T-cell (primary cell): ENCODE measurements at regions not wholly inside any gene's neighbourhood (a gene's known extent, or its start where the extent isn't known, plus 50 kb on each side); places are given as distances from the start of the nearest gene placed in this dataset.

Source experiments
- ATAC-seq, 4 experiments: fragments of 200-7000 bp in 3 of 4; fragments of 150-1000 bp in 1 of 4; cut with Tn5 transposase; replicated peaks in 1 of 4; 1 replicate in 3 of 4; 2 replicates in 1 of 4; pipeline ENCODE4 v1.10.0; 2021; ENCODE audit warnings: moderate library complexity in 3 of 4, mild to moderate bottlenecking in 2 of 4, moderate number of reproducible peaks in 1 of 4
- CTCF ChIA-PET, 2 donors: fragments of 300-600 bp; sonication (Branson Sonifier 250); formaldehyde crosslinking; loops; one replicate each; lab custom pipeline; 2022; ENCODE audit warnings: antibody characterized with exemption in 2 of 2; lab: Charles Lee
- POLR2A ChIA-PET, 2 donors: fragments of 300-600 bp; sonication (Branson Sonifier 250); formaldehyde crosslinking; loops; one replicate each; lab custom pipeline; 2022; ENCODE audit warnings: antibody characterized with exemption in 2 of 2; lab: Charles Lee
- DNase-seq, 35 experiments: peaks; one replicate each; pipeline versions ENCODE4 v3.0.0 to v3.0.0-alpha.2; 2013 to 2023
- H3K27ac ChIP-seq: one replicate; pipeline ENCODE4 v1.5.1; 2013; ENCODE audit warnings: low read length
- H3K27me3 ChIP-seq, 2 experiments: replicated peaks in 1 of 2; 1 replicate in 1 of 2; 2 replicates in 1 of 2; pipeline versions ENCODE4 v1.6.1 to v1.7.0; 2013; ENCODE audit warnings: low read length in 1 of 2, mixed read lengths in 1 of 2; ENCODE audit not compliant: control insufficient read depth in 2 of 2, insufficient read depth in 2 of 2; ENCODE audit errors: extremely low read depth in 1 of 2
- H3K36me3 ChIP-seq, 2 donors: 1 replicate in 1 of 2; 2 replicates in 1 of 2; pipeline versions ENCODE4 v1.6.1 to v1.7.0; 2013; ENCODE audit warnings: low read length in 1 of 2; ENCODE audit not compliant: control insufficient read depth in 2 of 2, insufficient read depth in 1 of 2; ENCODE audit errors: extremely low read depth in 1 of 2
- H3K4me1 ChIP-seq, 2 experiments: 1 replicate in 1 of 2; 2 replicates in 1 of 2; pipeline versions ENCODE4 v1.6.1 to v1.7.0; 2013; ENCODE audit warnings: low read length in 2 of 2, mixed read lengths in 1 of 2; ENCODE audit not compliant: insufficient read depth in 2 of 2, control insufficient read depth in 1 of 2; ENCODE audit errors: extremely low read depth in 1 of 2
- H3K4me3 ChIP-seq, 2 donors: 1 replicate in 1 of 2; 2 replicates in 1 of 2; pipeline versions ENCODE4 v1.5.1 to v1.7.0; 2013; ENCODE audit warnings: mild to moderate bottlenecking in 2 of 2, low read length in 1 of 2, moderate library complexity in 1 of 2; ENCODE audit not compliant: control insufficient read depth in 1 of 2; ENCODE audit errors: extremely low read depth in 1 of 2
- H3K9me3 ChIP-seq: 2 replicates; pipeline ENCODE4 v1.7.0; 2013
- H3K27ac Mint-ChIP-seq, 2 donors: one replicate each; pipeline ENCODE4 v1.8.0; 2020 to 2021; ENCODE audit warnings: mild to moderate bottlenecking in 2 of 2, mixed read lengths in 2 of 2
- H3K27me3 Mint-ChIP-seq, 2 donors: one replicate each; pipeline ENCODE4 v1.8.0; 2021 to 2022; ENCODE audit warnings: mixed read lengths in 2 of 2
- H3K36me3 Mint-ChIP-seq: one replicate; pipeline ENCODE4 v1.8.0; 2021; ENCODE audit warnings: mixed read lengths
- H3K4me1 Mint-ChIP-seq, 3 donors: one replicate each; pipeline ENCODE4 v1.8.0; 2020 to 2022; ENCODE audit warnings: mixed read lengths in 3 of 3, mild to moderate bottlenecking in 1 of 3
- H3K4me3 Mint-ChIP-seq, 3 donors: one replicate each; pipeline ENCODE4 v1.8.0; 2020 to 2022; ENCODE audit warnings: mild to moderate bottlenecking in 3 of 3, mixed read lengths in 3 of 3, moderate library complexity in 3 of 3
- H3K9me3 Mint-ChIP-seq, 3 donors: one replicate each; pipeline ENCODE4 v1.8.0; 2020 to 2022; ENCODE audit warnings: mixed read lengths in 3 of 3
- WGBS: methylation state at CpG from one replicate; pipeline ENCODE4 v1.1.5; 2013; ENCODE audit warnings: missing lambda C conversion rate; ENCODE audit not compliant: insufficient coverage; 5-methylcytosine and 5-hydroxymethylcytosine counted together

GRCh38 chr2:172253190-172254052 lies 150.7 kb upstream of the DLX2 start:
- POLR2A ChIA-PET: interaction anchor here (0.6 kb wide), 2 partner anchors 17 to 79 kb away, joined by 3 read pairs; no protein-coding TSS in a partner anchor
- H3K4me1 ChIP-seq: peaks cover 3 to 4% of the 10 kb centered on the region in 2 experiments

DNA sequence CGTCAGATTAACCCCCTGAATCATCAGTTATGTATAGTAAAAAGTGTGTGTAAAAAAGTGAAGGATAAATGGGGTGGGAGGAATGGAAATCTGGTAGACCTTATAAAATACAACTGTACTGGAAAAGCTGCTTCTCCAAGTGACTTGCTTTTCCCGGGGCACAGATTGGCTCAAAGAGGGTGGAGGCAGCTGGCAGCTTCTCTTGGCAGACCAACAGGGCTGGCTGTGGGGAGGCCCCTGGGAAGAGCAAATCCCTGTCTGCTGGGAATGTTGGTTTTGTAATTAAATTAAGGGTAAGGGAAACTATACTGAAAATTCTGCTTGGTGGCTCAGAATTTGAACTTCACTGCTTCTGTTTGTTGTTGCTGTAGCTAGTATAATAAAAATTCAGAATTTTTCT lies 154.2 kb upstream of the DLX2 start:
- H3K27me3 ChIP-seq: no peaks in the 10 kb centered on the region
- Mint-ChIP-seq H3K4me1 (peaks cover 8 to 26% (median 21%) of the 10 kb centered on the region in 3 donors), H3K36me3 (no peaks in the 10 kb centered on the region), H3K9me3 (no peaks in the 10 kb centered on the region), H3K27ac (no peak overlapping the region), H3K27me3 (no peaks in the 10 kb centered on the region), H3K4me3 (no peak overlapping the region)
- peaks cover 3 to 4% of the 10 kb centered on the region in 2 experiments for H3K4me1 ChIP-seq
- no peak overlapping the region for H3K4me3 ChIP-seq
- no peak overlapping the region for H3K27ac ChIP-seq
- no peak for DNase-seq
- H3K9me3 ChIP-seq: no peaks in the 10 kb centered on the region
- ATAC-seq: no peak
- H3K36me3 ChIP-seq: no peaks in the 10 kb centered on the region
- CTCF ChIA-PET: no interaction called here
- 40% methylated on average over 1 of the region's 2 CpGs for WGBS
- POLR2A ChIA-PET: no interaction called here

More at GRCh38 chr2:172253190-172254052, 150.7 kb upstream of the DLX2 start:
- peak in 3 of 4 experiments; percentile 85 to 97 (median 96) for ATAC-seq
- no peak overlapping the region for H3K4me3 Mint-ChIP-seq
- H3K4me1 Mint-ChIP-seq: peaks cover 14 to 34% (median 26%) of the 10 kb centered on the region in 3 donors
- peak overlapping the region; percentile 64 to 83 for H3K27ac Mint-ChIP-seq
- Histone ChIP-seq H3K4me3 (no peak overlapping the region), H3K27ac (no peak overlapping the region), H3K9me3 (no peaks in the 10 kb centered on the region), H3K27me3 (no peaks in the 10 kb centered on the region), H3K36me3 (no peaks in the 10 kb centered on the region)
- 86% methylated on average over 9 of the region's 16 CpGs for WGBS
- H3K27me3 Mint-ChIP-seq: no peaks in the 10 kb centered on the region
- no peaks in the 10 kb centered on the region for H3K9me3 Mint-ChIP-seq
- CTCF ChIA-PET: interaction anchor here (0.6 to 0.7 kb wide), 2 partner anchors 209 to 467 kb away, joined by 3 read pairs; no protein-coding TSS in a partner anchor
- DNase-seq: peak in 5 of 35 experiments; percentile 20 to 68 (median 45)
- no peaks in the 10 kb centered on the region for H3K36me3 Mint-ChIP-seq

- ChIA-PET CTCF (interaction anchor here in 1 of 2 donors (1.1 kb wide), 1 partner anchor 202 kb away, joined by 3 read pairs; no protein-coding TSS in a partner anchor), POLR2A (no interaction called here)
- H3K27ac ChIP-seq: no peak overlapping the region
- Mint-ChIP-seq H3K27me3 (no peaks in the 10 kb centered on the region), H3K4me1 (peaks cover 0 to under 1% (median 0%) of the 10 kb centered on the region in 3 donors), H3K36me3 (no peaks in the 10 kb centered on the region), H3K27ac (no peak overlapping the region), H3K9me3 (peaks cover 0 to 3% (median 0%) of the 10 kb centered on the region in 3 donors), H3K4me3 (no peak overlapping the region)
- H3K36me3 ChIP-seq: no peaks in the 10 kb centered on the region
- DNase-seq (no peak), ATAC-seq (no peak)
- H3K27me3 ChIP-seq: no peaks in the 10 kb centered on the region
- 90% methylated on average over 2 of the region's 4 CpGs for WGBS
- H3K9me3 ChIP-seq: no peaks in the 10 kb centered on the region
- no peaks in the 10 kb centered on the region for H3K4me1 ChIP-seq
- H3K4me3 ChIP-seq: no peak overlapping the region
Observed at GRCh38 chr2:172259827-172260226, 157.1 kb upstream of the DLX2 start.

DNA sequence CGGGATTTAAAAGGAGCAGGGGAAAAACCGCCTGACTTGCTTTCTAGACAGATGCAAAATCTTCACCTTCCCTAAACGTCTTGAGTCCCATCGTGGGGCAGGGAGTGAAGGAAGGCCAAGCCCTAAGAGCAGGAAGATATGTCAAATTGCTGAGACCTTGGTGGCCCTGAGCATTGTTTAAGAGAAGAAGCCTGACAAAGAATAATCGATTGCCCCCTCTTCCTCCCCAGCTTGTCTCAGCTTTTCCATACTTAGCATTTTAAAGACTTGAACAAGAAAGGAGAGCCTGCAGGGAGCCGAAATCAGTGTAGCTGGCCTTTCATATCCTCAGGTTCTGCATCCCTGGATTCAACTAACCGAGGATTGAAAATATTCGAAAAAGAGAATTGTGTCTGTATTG lies 157.6 kb upstream of the DLX2 start:
- Histone ChIP-seq H3K27me3 (no peaks in the 10 kb centered on the region), H3K36me3 (no peaks in the 10 kb centered on the region), H3K4me3 (no peak overlapping the region), H3K9me3 (no peaks in the 10 kb centered on the region), H3K4me1 (no peaks in the 10 kb centered on the region), H3K27ac (no peak overlapping the region)
- no CpG with 5 or more reads among the region's 8 CpGs for WGBS
- H3K9me3 Mint-ChIP-seq: peaks cover 0 to 3% (median 0%) of the 10 kb centered on the region in 3 donors
- no peaks in the 10 kb centered on the region for H3K36me3 Mint-ChIP-seq
- DNase-seq (no peak), ATAC-seq (no peak)
- no peaks in the 10 kb centered on the region for H3K4me1 Mint-ChIP-seq
- ChIA-PET POLR2A (no interaction called here), CTCF (interaction anchor here in 1 of 2 donors (1.1 kb wide), 1 partner anchor 202 kb away, joined by 3 read pairs; no protein-coding TSS in a partner anchor)
- no peak overlapping the region for H3K4me3 Mint-ChIP-seq
- H3K27me3 Mint-ChIP-seq: no peaks in the 10 kb centered on the region
- H3K27ac Mint-ChIP-seq: no peak overlapping the region

DNA sequence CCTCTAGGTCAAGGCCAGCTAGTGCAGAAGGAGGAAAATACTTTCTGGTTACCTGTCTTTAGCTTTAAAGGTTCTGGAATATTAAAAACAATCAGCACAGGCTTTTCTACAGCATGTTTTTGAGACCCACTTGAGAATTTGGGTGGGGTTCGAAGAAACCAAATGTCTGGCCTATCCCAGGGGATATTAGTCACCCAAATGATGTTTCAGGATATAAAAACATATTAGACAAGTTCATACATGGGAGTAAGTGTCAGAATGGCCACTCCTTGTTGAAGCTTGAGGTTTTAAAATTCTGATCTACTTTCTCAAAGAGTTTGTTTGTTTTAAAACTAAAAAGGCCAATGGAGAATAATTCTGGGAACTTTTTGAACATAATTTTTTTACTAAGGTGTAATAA lies 158.6 kb upstream of the DLX2 start:
- POLR2A ChIA-PET: interaction anchor here in 1 of 2 donors (0.6 kb wide), 1 partner anchor 114 kb away, joined by 3 read pairs; no protein-coding TSS in a partner anchor
- Mint-ChIP-seq H3K9me3 (peaks cover 0 to 8% (median 3%) of the 10 kb centered on the region in 3 donors), H3K4me1 (no peaks in the 10 kb centered on the region), H3K27ac (no peak overlapping the region), H3K4me3 (no peak overlapping the region), H3K36me3 (no peaks in the 10 kb centered on the region), H3K27me3 (no peaks in the 10 kb centered on the region)
- Histone ChIP-seq H3K27me3 (no peaks in the 10 kb centered on the region), H3K4me1 (no peaks in the 10 kb centered on the region), H3K4me3 (no peak overlapping the region), H3K27ac (no peak overlapping the region), H3K9me3 (no peaks in the 10 kb centered on the region), H3K36me3 (no peaks in the 10 kb centered on the region)
- no CpG with 5 or more reads among the region's 1 CpG for WGBS
- DNase-seq (no peak), ATAC-seq (no peak)
- CTCF ChIA-PET: interaction anchor here in 1 of 2 donors (0.8 kb wide), 1 partner anchor 35 kb away, joined by 3 read pairs; no protein-coding TSS in a partner anchor

DNA sequence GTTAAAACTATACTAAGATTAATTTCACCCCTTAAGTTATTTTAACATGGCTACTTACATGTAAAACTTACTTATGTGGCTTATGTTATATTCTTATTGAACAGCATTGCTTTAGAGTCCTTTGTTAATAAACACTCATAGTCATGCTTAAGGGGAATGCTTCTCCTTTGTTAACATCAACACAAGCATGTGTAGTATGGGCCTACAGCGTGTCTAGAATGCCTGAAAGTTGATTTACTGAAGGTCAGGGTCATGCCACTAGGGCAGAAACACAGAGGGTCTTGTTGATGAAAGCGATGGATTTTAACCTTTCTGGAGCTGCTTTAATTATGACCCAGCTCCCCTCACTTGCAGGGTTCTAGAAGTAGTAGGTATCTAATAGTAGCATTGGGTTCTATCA lies 159.8 kb upstream of the DLX2 start:
- CTCF ChIA-PET: no interaction called here
- Mint-ChIP-seq H3K36me3 (no peaks in the 10 kb centered on the region), H3K27ac (no peak overlapping the region), H3K9me3 (peaks cover 0 to 9% (median 3%) of the 10 kb centered on the region in 3 donors), H3K27me3 (no peaks in the 10 kb centered on the region), H3K4me3 (no peak overlapping the region), H3K4me1 (no peaks in the 10 kb centered on the region)
- DNase-seq (no peak), ATAC-seq (no peak)
- POLR2A ChIA-PET: no interaction called here
- Histone ChIP-seq H3K4me3 (no peak overlapping the region), H3K36me3 (no peaks in the 10 kb centered on the region), H3K27ac (no peak overlapping the region), H3K27me3 (no peaks in the 10 kb centered on the region), H3K4me1 (no peaks in the 10 kb centered on the region), H3K9me3 (no peaks in the 10 kb centered on the region)
- WGBS: no CpG with 5 or more reads among the region's 2 CpGs
